Stimulated activated CD4-positive, alpha-beta T cell treated with anti-CD3 and anti-CD28 coated beads, Interleukin-2, amount 100 ng/mL, for 24 hours (primary cell): ENCODE measurements at regions not wholly inside any gene's neighbourhood (a gene's known extent, or its start where the extent isn't known, plus 50 kb on each side); places are given as distances from the start of the nearest gene placed in this dataset.

Experiments used
- DNase-seq, 2 donors: peaks; one replicate each; pipeline ENCODE4 v3.0.0-alpha.2; 2020

- DNase-seq = no peak
Observed at GRCh38 chr18:78698914-78699313, 280.7 kb upstream of the SALL3 start.

- no peak for DNase-seq
Observed at GRCh38 chr18:78699499-78699898, 280.1 kb upstream of the SALL3 start.

- no peak for DNase-seq
Observed at GRCh38 chr18:78701771-78702396, 277.7 kb upstream of the SALL3 start.

- DNase-seq = no peak
Observed at GRCh38 chr18:78703291-78703690, 276.3 kb upstream of the SALL3 start.

GRCh38 chr18:78704971-78705461 is 274.6 kb upstream of the SALL3 start:
- DNase-seq = no peak

- no peak for DNase-seq
Observed at GRCh38 chr18:78709261-78709809, 270.3 kb upstream of the SALL3 start.

- no peak for DNase-seq
Observed at GRCh38 chr18:78711316-78711715, 268.3 kb upstream of the SALL3 start.

GRCh38 chr18:78711971-78712370 is 267.6 kb upstream of the SALL3 start:
- DNase-seq = no peak

- no peak for DNase-seq
Observed at GRCh38 chr18:78713069-78713468, 266.5 kb upstream of the SALL3 start.

- DNase-seq = no peak
Observed at GRCh38 chr18:78713726-78714125, 265.9 kb upstream of the SALL3 start.

GRCh38 chr18:78716022-78716421 is 263.6 kb upstream of the SALL3 start:
- no peak for DNase-seq

- DNase-seq = no peak
Observed at GRCh38 chr18:78716581-78716980, 263.0 kb upstream of the SALL3 start.

- no peak for DNase-seq
Observed at GRCh38 chr18:78717051-78717765, 262.4 kb upstream of the SALL3 start.

- DNase-seq = no peak
Observed at GRCh38 chr18:78717766-78718150, 261.9 kb upstream of the SALL3 start.

GRCh38 chr18:78719821-78720220 is 259.8 kb upstream of the SALL3 start:
- DNase-seq = no peak

- DNase-seq = no peak
Observed at GRCh38 chr18:78720456-78721237, 259.0 kb upstream of the SALL3 start.

GRCh38 chr18:78721238-78721875 is 258.3 kb upstream of the SALL3 start:
- no peak for DNase-seq

- no peak for DNase-seq
Observed at GRCh38 chr18:78721981-78722380, 257.6 kb upstream of the SALL3 start.

- no peak for DNase-seq
Observed at GRCh38 chr18:78722386-78722785, 257.2 kb upstream of the SALL3 start.

- DNase-seq = no peak
Observed at GRCh38 chr18:78722929-78723710, 256.5 kb upstream of the SALL3 start.

GRCh38 chr18:78724214-78724914 is 255.3 kb upstream of the SALL3 start:
- no peak for DNase-seq

- DNase-seq = no peak
Observed at GRCh38 chr18:78725426-78725825, 254.2 kb upstream of the SALL3 start.
